Endothelial cell (in vitro differentiated cells): ENCODE measurements at regions not wholly inside any gene's neighbourhood (a gene's known extent, or its start where the extent isn't known, plus 50 kb on each side); places are given as distances from the start of the nearest gene placed in this dataset.

Experiments
- DNase-seq: peaks from one replicate; pipeline ENCODE4 v3.0.0; 2021; ENCODE audit warnings: low spot score
- H3K27ac Mint-ChIP-seq: one replicate; pipeline ENCODE4 v1.8.0; 2021; ENCODE audit warnings: mixed read lengths, inconsistent platforms; ENCODE audit not compliant: unreplicated experiment
- H3K27me3 Mint-ChIP-seq: one replicate; pipeline ENCODE4 v1.8.0; 2021; ENCODE audit warnings: mild to moderate bottlenecking, moderate library complexity, mixed read lengths, inconsistent platforms; ENCODE audit not compliant: unreplicated experiment
- H3K36me3 Mint-ChIP-seq: one replicate; pipeline ENCODE4 v1.8.0; 2021; ENCODE audit warnings: mild to moderate bottlenecking, low read depth, mixed read lengths, inconsistent platforms; ENCODE audit not compliant: unreplicated experiment
- H3K4me1 Mint-ChIP-seq: one replicate; pipeline ENCODE4 v1.8.0; 2021; ENCODE audit warnings: mild to moderate bottlenecking, mixed read lengths, inconsistent platforms; ENCODE audit not compliant: unreplicated experiment
- H3K4me3 Mint-ChIP-seq: one replicate; pipeline ENCODE4 v1.8.0; 2021; ENCODE audit warnings: mild to moderate bottlenecking, mixed read lengths, inconsistent platforms; ENCODE audit not compliant: unreplicated experiment
- H3K9me3 Mint-ChIP-seq: one replicate; pipeline ENCODE4 v1.8.0; 2021; ENCODE audit warnings: mixed read lengths, inconsistent platforms; ENCODE audit not compliant: unreplicated experiment
- TF ChIP-seq, protein P1 (sequence below): fragments of 200-600 bp; sonication (generic); IDR thresholded peaks from one replicate; pipeline ENCODE4 v1.5.0; 2021; ENCODE audit warnings: antibody characterized with exemption; ENCODE audit not compliant: unreplicated experiment

DNA sequence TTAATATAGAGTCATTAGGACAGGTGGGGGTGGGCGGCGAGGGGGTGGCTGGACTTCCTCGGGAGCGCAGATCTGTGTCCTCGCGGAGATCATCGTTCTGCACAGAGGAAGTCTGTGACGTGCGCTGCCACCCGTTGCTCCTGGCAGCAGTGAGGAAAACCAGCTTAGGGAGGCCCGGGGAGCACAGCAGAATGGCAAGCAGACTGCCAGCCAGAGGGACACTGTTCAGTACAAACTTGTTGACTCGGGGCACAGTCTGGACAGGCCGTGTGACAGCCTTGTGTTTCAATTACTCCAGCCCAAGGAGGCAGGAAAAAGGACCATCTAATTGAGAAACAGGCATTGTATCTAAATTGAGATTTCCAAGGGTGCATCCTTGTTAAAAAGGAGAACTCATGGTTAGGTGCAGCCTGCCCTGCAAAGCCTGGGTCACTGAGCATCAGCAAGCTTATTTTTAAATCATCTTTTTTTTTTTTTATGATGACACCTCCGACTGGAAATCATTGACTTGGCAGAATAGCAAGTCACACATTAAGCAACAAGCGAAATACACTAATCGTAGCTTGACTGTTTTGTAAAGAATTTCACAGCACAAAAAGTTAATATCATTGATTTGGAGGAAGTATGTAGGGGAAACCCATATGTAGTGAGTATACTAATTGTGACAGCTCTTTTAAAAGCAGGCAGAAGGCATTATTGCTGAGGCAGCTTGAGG, 512.0 kb upstream of the FAT1 start:
- TF ChIP-seq, protein P1, sequence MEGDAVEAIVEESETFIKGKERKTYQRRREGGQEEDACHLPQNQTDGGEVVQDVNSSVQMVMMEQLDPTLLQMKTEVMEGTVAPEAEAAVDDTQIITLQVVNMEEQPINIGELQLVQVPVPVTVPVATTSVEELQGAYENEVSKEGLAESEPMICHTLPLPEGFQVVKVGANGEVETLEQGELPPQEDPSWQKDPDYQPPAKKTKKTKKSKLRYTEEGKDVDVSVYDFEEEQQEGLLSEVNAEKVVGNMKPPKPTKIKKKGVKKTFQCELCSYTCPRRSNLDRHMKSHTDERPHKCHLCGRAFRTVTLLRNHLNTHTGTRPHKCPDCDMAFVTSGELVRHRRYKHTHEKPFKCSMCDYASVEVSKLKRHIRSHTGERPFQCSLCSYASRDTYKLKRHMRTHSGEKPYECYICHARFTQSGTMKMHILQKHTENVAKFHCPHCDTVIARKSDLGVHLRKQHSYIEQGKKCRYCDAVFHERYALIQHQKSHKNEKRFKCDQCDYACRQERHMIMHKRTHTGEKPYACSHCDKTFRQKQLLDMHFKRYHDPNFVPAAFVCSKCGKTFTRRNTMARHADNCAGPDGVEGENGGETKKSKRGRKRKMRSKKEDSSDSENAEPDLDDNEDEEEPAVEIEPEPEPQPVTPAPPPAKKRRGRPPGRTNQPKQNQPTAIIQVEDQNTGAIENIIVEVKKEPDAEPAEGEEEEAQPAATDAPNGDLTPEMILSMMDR, result no peak
- Mint-ChIP-seq H3K9me3 (no peaks in the 10 kb centered on the region), H3K4me3 (no peak overlapping the region), H3K27ac (no peak overlapping the region), H3K27me3 (peaks cover 2% of the 10 kb centered on the region), H3K36me3 (no peaks in the 10 kb centered on the region), H3K4me1 (peaks cover 7% of the 10 kb centered on the region)
- no peak for DNase-seq

DNA sequence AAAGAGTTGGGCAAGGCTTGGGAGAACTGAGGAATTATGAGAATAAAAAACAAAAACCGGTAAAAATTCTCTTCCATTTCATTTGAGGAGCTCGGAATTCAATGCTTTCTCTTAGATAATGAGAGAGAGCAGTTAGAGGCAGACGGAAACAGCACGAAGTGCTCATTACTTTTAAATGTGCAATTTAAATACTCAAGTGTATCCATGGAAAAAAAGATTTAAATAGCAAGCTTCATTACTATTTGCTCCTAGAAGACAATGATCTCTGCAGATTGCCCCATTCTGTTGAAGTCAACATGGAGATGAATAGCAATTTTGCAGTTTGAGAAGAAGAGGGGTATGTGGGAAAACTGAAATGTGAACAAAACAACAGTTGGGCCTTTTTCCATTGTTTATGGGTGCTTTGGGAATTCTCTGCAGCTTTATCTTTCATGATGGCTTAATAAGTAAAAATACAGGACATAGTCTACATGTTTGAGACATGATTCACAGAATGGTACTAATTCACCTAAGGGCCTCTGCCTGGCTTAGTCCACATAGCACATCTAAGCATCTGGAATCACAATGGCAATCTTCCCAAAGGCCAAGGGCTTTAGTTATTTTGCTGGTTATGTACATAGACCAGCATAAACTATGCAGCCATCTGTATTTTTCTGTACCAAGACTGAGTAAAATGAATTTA, 512.7 kb upstream of the FAT1 start:
- no peak for DNase-seq
- H3K27me3 Mint-ChIP-seq, result peaks cover 2% of the 10 kb centered on the region
- peaks cover 7% of the 10 kb centered on the region for H3K4me1 Mint-ChIP-seq
- TF ChIP-seq, protein P1, result no peak
- H3K36me3 Mint-ChIP-seq, result no peaks in the 10 kb centered on the region
- no peaks in the 10 kb centered on the region for H3K9me3 Mint-ChIP-seq
- H3K27ac Mint-ChIP-seq, result no peak overlapping the region
- no peak overlapping the region for H3K4me3 Mint-ChIP-seq

- no peaks in the 10 kb centered on the region for H3K9me3 Mint-ChIP-seq
- H3K4me1 Mint-ChIP-seq, result peaks cover 7% of the 10 kb centered on the region
- H3K36me3 Mint-ChIP-seq, result no peaks in the 10 kb centered on the region
- H3K4me3 Mint-ChIP-seq, result no peak overlapping the region
- H3K27ac Mint-ChIP-seq, result no peak overlapping the region
- TF ChIP-seq, protein P1, result no peak
- DNase-seq, result no peak
- peaks cover 2% of the 10 kb centered on the region for H3K27me3 Mint-ChIP-seq
These were observed 515.0 kb upstream of the FAT1 start for GRCh38 chr4:187238646-187239045.

GRCh38 chr4:187251896-187252295, 528.2 kb upstream of the FAT1 start:
- Mint-ChIP-seq H3K9me3 (no peaks in the 10 kb centered on the region), H3K4me3 (no peak overlapping the region), H3K4me1 (peaks cover 21% of the 10 kb centered on the region), H3K36me3 (no peaks in the 10 kb centered on the region), H3K27ac (no peak overlapping the region), H3K27me3 (no peaks in the 10 kb centered on the region)
- no peak for DNase-seq
- TF ChIP-seq, protein P1, result no peak

DNA sequence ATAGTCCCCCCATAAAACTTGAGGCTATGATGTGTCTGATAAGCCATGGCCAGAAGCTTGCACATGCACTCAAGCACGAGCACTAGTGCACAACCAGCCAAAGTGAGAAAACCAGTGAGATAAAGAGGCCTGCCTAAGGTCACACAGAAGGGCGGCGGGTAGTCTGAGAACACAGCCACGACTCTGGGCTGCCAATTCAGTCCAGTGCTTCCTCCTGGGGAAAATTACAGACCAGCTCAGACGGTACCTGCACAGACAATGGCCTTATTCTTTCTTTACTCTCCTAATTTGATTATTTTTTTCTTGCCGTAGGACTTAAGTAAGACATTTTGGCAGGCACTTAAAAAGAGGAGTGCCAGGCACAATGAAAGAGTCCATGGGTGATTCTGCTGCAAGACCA, 533.2 kb upstream of the FAT1 start:
- H3K9me3 Mint-ChIP-seq, result no peaks in the 10 kb centered on the region
- H3K4me3 Mint-ChIP-seq, result no peak overlapping the region
- no peak overlapping the region for H3K27ac Mint-ChIP-seq
- TF ChIP-seq, protein P1, result no peak
- H3K4me1 Mint-ChIP-seq, result peaks cover 4% of the 10 kb centered on the region
- no peaks in the 10 kb centered on the region for H3K27me3 Mint-ChIP-seq
- no peak for DNase-seq
- no peaks in the 10 kb centered on the region for H3K36me3 Mint-ChIP-seq
